PC-9 (cell line): ENCODE measurements at regions not wholly inside any gene's neighbourhood (a gene's known extent, or its start where the extent isn't known, plus 50 kb on each side); places are given as distances from the start of the nearest gene placed in this dataset.
A peak's percentile ranks its signal among the peaks of the same experiment; 100 is the strongest.

ENCODE experiments used
- BruUV-seq: library from RNA; stranded (reverse); fragments of 400-500 nt; replicated peaks from 2 replicates; lab custom pipeline; 2021; lab: Mats Ljungman, UMichigan
- CTCF ChIA-PET: fragments of 300-600 bp; sonication (Branson Sonifier 250); formaldehyde crosslinking; loops from one replicate; lab custom pipeline; 2022; ENCODE audit warnings: antibody characterized with exemption; lab: Charles Lee
- POLR2A ChIA-PET: fragments of 300-600 bp; sonication (Branson Sonifier 250); formaldehyde crosslinking; loops from one replicate; lab custom pipeline; 2022; ENCODE audit warnings: antibody characterized with exemption; ENCODE audit not compliant: unreplicated experiment; lab: Charles Lee
- DNase-seq, 2 experiments: peaks; one replicate each; pipeline versions ENCODE4 v3.0.0 to v3.0.0-alpha.2; 2015 to 2022; ENCODE audit warnings: mixed read lengths in 1 of 2
- H2AFZ ChIP-seq: fragments of 200-600 bp; sonication (generic); 2 replicates; pipeline ENCODE4 v1.8.1; 2017; ENCODE audit warnings: antibody characterized with exemption
- H3F3A ChIP-seq: fragments of 200-600 bp; sonication (generic); 2 replicates; pipeline ENCODE4 v1.8.1; 2017; ENCODE audit warnings: antibody characterized with exemption, mild to moderate bottlenecking, low read depth; ENCODE audit not compliant: insufficient read depth
- H3K27ac ChIP-seq: fragments of 200-600 bp; sonication (generic); 2 replicates; pipeline ENCODE4 v1.6.1; 2016; ENCODE audit warnings: mixed run types
- H3K27me3 ChIP-seq: fragments of 200-600 bp; sonication (generic); 2 replicates; pipeline ENCODE4 v1.6.1; 2016; ENCODE audit warnings: low read depth, mixed run types; ENCODE audit not compliant: insufficient read depth
- H3K36me3 ChIP-seq: fragments of 200-600 bp; sonication (generic); 2 replicates; pipeline ENCODE4 v1.6.1; 2016; ENCODE audit warnings: low read depth, mixed run types
- H3K4me1 ChIP-seq: fragments of 200-600 bp; sonication (generic); replicated peaks from 2 replicates; pipeline ENCODE4 v1.6.1; 2016; ENCODE audit warnings: mixed run types; ENCODE audit not compliant: insufficient read depth
- H3K4me2 ChIP-seq: fragments of 200-600 bp; sonication (generic); 2 replicates; pipeline ENCODE4 v1.6.1; 2017; ENCODE audit warnings: mixed run types
- H3K4me3 ChIP-seq: fragments of 200-600 bp; sonication (generic); 2 replicates; pipeline ENCODE4 v1.6.1; 2016; ENCODE audit warnings: mixed run types
- H3K79me2 ChIP-seq: fragments of 200-600 bp; sonication (generic); 2 replicates; pipeline ENCODE4 v1.6.1; 2017; ENCODE audit warnings: low read depth, mixed run types
- H3K9me2 ChIP-seq: fragments of 200-600 bp; sonication (generic); 2 replicates; pipeline ENCODE4 v1.8.1; 2017; ENCODE audit warnings: mild to moderate bottlenecking; ENCODE audit not compliant: insufficient read depth
- H3K9me3 ChIP-seq: fragments of 200-600 bp; sonication (generic); 2 replicates; pipeline ENCODE4 v1.8.1; 2016; ENCODE audit warnings: low read depth; ENCODE audit not compliant: insufficient read depth
- H4K20me1 ChIP-seq: fragments of 200-600 bp; sonication (generic); 2 replicates; pipeline ENCODE4 v1.8.1; 2017; ENCODE audit not compliant: insufficient read depth
- EZH2 ChIP-seq: fragments of 200-600 bp; sonication (generic); IDR thresholded peaks from 2 replicates; pipeline ENCODE4 v1.8.0; 2017; ENCODE audit warnings: antibody characterized with exemption, low read depth
- intact Hi-C: fragments of 100-400 bp; cut with micrococcal nuclease; formaldehyde crosslinking; loops from one replicate; pipeline ENCODE4 v1.10.0; 2022; ENCODE audit not compliant: unreplicated experiment
- TF ChIP-seq, protein P1 (sequence below): fragments of 200-600 bp; sonication (generic); conservative IDR thresholded peaks from 2 replicates; pipeline ENCODE4 v1.6.1; 2017; ENCODE audit warnings: mixed run types, antibody characterized with exemption, mild to moderate bottlenecking, moderate library complexity

DNA sequence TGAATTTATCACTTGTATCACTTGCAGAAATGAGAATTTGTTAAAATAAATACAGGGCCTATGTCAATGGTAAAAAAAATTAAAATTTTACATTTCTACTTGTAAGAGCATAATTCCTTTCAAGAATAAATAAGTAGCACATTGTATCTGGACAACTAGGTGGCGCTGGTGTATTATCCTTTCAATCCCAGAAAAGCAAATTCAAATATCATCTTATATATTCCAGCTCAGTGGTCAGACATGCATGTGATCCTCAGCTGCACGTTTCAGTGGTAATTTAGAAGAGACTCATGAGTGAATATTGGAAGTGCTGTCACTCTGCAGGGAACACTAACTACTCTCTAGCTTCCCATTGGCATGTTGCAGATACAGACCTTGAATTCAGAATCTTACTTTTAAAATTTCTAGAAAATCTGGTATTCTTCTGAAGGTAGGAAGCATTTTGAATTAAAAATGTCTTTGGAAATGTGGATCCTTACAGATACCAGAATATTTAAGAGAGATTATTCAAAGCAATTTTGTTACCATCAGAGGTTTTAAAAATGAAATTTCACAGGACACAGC is 1414.7 kb upstream of the TENM3 start:
- intact Hi-C loops = no loop called here
- Histone ChIP-seq H3K9me2 (no peaks in the 10 kb centered on the region), H3K4me1 (no peaks in the 10 kb centered on the region), H3F3A (no peaks in the 10 kb centered on the region), H3K36me3 (no peaks in the 10 kb centered on the region), H3K9me3 (no peaks in the 10 kb centered on the region), H3K27me3 (no peaks in the 10 kb centered on the region), H2AFZ (no peak overlapping the region), H3K4me2 (no peak overlapping the region), H3K4me3 (no peak overlapping the region), H3K27ac (no peak overlapping the region), H4K20me1 (no peaks in the 10 kb centered on the region), H3K79me2 (no peaks in the 10 kb centered on the region)
- no TSS peak for BruUV-seq
- no peak for TF ChIP-seq EZH2
- TF ChIP-seq, protein P1, sequence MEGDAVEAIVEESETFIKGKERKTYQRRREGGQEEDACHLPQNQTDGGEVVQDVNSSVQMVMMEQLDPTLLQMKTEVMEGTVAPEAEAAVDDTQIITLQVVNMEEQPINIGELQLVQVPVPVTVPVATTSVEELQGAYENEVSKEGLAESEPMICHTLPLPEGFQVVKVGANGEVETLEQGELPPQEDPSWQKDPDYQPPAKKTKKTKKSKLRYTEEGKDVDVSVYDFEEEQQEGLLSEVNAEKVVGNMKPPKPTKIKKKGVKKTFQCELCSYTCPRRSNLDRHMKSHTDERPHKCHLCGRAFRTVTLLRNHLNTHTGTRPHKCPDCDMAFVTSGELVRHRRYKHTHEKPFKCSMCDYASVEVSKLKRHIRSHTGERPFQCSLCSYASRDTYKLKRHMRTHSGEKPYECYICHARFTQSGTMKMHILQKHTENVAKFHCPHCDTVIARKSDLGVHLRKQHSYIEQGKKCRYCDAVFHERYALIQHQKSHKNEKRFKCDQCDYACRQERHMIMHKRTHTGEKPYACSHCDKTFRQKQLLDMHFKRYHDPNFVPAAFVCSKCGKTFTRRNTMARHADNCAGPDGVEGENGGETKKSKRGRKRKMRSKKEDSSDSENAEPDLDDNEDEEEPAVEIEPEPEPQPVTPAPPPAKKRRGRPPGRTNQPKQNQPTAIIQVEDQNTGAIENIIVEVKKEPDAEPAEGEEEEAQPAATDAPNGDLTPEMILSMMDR = peak; percentile 72
- DNase-seq = peak in 1 of 2 experiments; percentile 7
- ChIA-PET CTCF (interaction anchor here (0.6 kb wide), 1 partner anchor 314 kb away, joined by 3 read pairs; no protein-coding TSS in a partner anchor), POLR2A (no interaction called here)

DNA sequence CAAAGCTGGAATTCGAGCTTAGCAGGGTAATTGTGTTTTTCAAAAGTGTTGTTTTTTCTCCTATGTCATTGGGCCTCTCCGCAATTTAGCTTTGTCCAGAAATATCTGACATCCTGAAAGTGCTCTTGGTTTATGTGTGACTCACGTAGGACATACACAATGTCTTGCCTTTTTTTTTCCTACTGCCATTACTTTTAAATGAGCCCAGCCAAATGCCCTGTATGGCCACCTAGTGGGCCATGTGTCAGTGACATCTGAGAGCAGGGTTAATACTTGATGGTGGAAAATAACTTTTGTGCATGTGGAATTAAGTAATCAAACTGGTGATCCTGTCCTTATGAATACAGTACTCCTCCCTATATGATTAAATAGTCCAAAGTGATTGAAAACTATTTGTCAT is 1411.1 kb upstream of the TENM3 start:
- TF ChIP-seq, protein P1 = no peak
- no peak for TF ChIP-seq EZH2
- POLR2A ChIA-PET = no interaction called here

DNA sequence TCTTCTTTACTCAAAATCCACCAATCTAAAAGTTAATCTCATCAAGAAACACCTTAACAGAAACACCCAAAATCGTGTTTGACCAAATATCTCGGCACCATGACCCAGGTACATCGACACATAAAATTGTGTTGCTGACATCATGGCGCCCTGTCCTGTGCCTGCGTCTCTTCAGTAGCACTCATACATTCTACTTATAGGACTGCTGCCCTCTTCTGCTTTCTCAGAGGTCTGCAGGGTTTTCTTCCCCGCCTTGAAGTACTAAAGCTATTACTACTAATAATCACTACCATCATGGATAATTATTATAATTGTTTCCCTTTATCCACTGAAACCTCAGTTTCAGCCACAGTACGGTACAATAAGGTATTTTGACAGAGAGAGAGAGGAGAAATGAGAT is 1403.1 kb upstream of the TENM3 start:
- no peak for DNase-seq

More for the DNA sequence above, 1411.1 kb upstream of the TENM3 start:
- H3K9me2 ChIP-seq = no peaks in the 10 kb centered on the region
- H3K9me3 ChIP-seq = no peaks in the 10 kb centered on the region
- no peak overlapping the region for H3K4me2 ChIP-seq
- H2AFZ ChIP-seq = no peak overlapping the region
- no peaks in the 10 kb centered on the region for H3K79me2 ChIP-seq
- H3K36me3 ChIP-seq = no peaks in the 10 kb centered on the region
- no peaks in the 10 kb centered on the region for H3K4me1 ChIP-seq
- CTCF ChIA-PET = no interaction called here
- no TSS peak for BruUV-seq
- intact Hi-C loops = no loop called here
- no peaks in the 10 kb centered on the region for H3K27me3 ChIP-seq
- H3K4me3 ChIP-seq = no peak overlapping the region
- DNase-seq = no peak
- no peaks in the 10 kb centered on the region for H3F3A ChIP-seq
- H4K20me1 ChIP-seq = no peaks in the 10 kb centered on the region
- H3K27ac ChIP-seq = no peak overlapping the region

More for the DNA sequence above, 1403.1 kb upstream of the TENM3 start:
- Histone ChIP-seq H3K4me3 (no peak overlapping the region), H3F3A (no peaks in the 10 kb centered on the region), H3K79me2 (no peaks in the 10 kb centered on the region), H3K4me1 (no peaks in the 10 kb centered on the region), H4K20me1 (no peaks in the 10 kb centered on the region), H3K27me3 (no peaks in the 10 kb centered on the region), H3K9me2 (no peaks in the 10 kb centered on the region), H3K9me3 (no peaks in the 10 kb centered on the region), H3K4me2 (no peak overlapping the region), H2AFZ (no peak overlapping the region), H3K36me3 (no peaks in the 10 kb centered on the region), H3K27ac (no peak overlapping the region)
- CTCF ChIA-PET = no interaction called here
- BruUV-seq = no TSS peak
- intact Hi-C loops = no loop called here
- POLR2A ChIA-PET = no interaction called here
- TF ChIP-seq, protein P1 = no peak
- TF ChIP-seq EZH2 = no peak
